ENCODE measurements at regions not wholly inside any gene's neighbourhood (a gene's known extent, or its start where the extent isn't known, plus 50 kb on each side); places are given as distances from the start of the nearest gene placed in this dataset.

DNA sequence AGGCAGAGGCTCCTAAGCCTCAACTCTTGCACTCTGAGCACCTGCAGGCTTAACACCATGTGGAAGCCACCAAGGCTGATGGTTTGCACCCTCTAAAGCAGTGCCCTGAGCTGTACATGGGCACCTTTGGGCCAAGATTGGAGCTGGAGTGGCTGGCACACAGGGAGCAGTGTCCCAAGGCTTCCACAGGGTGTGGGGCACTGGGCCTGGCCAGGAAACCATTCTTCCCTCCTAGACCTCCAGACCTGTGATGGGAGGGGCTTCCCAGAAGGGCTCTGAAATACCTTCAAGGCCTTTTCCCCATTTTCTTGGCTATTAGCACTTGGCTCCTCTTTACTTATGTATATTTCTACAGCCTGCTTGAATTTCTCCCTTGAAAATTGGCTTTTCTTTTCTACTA lies 67.9 kb upstream of the PPM1J start:
- DNase-seq: no peak

GRCh38 chr1:112779665-112780526 lies 64.8 kb upstream of the PPM1J start:
- no peak for DNase-seq

- DNase-seq: no peak
Observed at GRCh38 chr1:112778137-112778536, 63.0 kb upstream of the PPM1J start.

DNA sequence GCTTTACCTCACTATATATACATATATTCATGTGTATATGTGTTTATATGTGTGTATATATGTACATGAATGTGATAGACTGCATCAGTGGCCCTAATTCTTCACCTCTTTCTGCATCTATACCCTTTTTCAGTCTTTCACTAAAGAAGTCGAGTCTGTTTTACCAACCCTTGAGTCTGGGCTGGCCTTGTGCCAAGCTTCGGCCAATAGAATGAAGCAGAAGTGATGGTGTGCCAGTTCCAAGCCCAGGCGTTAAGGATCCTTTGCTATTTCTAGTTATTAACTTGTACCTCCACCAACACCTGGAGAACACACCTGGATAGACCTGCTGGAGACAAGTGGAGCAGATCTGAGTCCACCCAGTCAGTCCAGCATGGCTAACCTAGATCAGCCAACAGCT lies 61.6 kb upstream of the PPM1J start:
- DNase-seq: no peak

- DNase-seq: no peak
Observed at GRCh38 chr1:112772781-112773180, 57.6 kb upstream of the PPM1J start.

DNA sequence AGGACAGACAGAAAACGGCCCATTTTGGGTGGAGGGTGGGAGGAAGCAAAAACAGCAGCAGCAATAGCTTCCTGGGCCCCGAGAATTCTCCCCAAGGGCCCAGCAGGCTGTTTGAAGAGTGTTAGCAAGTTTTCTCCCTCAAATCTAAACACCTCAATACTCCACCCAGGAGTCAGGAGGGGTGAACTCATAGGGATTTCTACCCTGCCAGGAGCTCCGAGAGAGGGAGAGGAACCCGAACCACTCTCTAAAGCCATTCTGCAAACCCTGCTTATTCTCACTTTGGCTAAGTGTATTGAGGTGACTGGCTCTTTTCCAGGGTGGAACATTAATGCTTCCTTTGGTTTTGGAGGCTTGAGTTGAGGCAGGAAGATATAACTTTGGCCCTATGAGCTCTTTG lies 55.6 kb upstream of the PPM1J start:
- no peak for DNase-seq

DNA sequence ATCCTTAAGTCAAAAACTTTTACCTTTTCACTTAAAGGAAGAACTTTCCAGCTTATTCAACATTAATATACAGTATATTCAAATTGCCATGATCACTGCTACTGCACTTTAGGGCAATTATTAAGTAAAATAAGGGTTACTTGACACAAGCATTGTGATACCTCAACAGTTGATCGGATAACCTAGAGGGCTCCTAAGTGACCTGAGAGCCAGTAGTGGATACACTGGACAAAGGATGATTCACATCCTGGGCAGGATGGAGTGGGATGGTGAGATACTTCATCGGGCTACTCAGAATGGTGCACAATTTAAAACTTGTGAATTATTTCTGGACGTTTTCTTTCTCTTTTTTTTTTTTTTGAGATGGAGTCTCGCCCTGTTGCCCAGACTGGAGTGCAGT lies 54.5 kb upstream of the PPM1J start:
- no peak for DNase-seq

- DNase-seq: no peak
Observed at GRCh38 chr1:112767646-112768045, 52.5 kb upstream of the PPM1J start.
